ENCODE measurements at regions not wholly inside any gene's neighbourhood (a gene's known extent, or its start where the extent isn't known, plus 50 kb on each side); places are given as distances from the start of the nearest gene placed in this dataset.

DNA sequence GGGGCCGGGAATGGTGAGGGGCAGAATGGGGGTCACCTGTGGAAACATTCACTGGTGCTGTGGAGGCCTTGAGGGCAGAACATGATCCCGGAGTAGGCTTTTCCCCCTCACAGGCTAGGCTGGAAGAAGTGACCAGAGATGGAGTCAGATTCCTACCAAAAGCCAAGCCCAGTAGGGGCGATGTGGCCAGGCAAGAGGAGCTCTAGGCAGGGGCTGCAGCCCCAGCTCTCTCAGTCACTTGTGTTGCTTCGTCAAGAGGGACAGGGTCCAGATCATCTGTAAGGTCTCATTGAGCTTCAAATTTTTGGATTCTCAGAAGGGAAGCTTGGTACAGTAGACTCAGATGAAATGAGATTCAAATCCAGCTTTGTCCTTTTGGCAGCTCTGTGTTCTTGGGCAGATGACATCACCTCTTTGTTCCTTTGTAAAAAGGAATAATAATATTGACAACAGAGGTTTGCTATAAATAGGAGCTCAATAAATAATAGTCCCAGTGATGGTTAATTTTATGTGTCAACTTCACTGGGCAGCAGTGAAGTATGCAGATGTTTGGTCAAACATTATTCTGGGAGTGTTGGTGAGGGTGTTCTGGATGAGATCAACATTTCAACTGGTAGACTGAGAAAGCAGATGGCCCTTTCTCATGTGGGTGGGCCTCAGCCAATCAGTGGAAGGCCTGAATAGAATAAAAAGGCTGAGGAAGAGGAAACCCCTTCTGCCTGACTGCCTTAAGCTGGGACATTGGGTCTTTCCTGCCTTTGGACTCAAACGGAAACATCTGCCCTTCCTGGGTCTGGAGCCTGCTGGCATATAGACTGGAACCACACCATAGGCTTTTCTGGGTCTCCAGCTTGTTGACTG, 324.7 kb upstream of the USP24 start:
- ChIA-PET POLR2A (no interaction called here), CTCF (no interaction called here)
- 0 out of 6 replicates have a peak overlapping the region, but pooled peaks of 1 of the 2 experiments have one; percentile 10 for H3K27ac ChIP-seq
- H3K4me1 ChIP-seq: 0 out of 3 replicates have a peak, but pooled peaks cover 1% of the 10 kb centered on the region
- ATAC-seq (no peak), FAIRE-seq (no peak), DNase-seq (ENCODE audit: low read depth in 1 of 2, low spot score in 1 of 2) (no peak)
- WGBS (ENCODE audit: missing lambda C conversion rate): 76% methylated on average over 5 of the region's 5 CpGs
- H3K4me3 ChIP-seq: no peak overlapping the region
- no peak overlapping the region for H3K4me2 ChIP-seq
- TF ChIP-seq NR3C1 (IDR thresholded peaks at IDR 0.05) (no peak), POLR2A (IDR thresholded peaks at IDR 0.05; ENCODE audit: low read length) (no peak), MAZ (IDR thresholded peaks at IDR 0.05; ENCODE audit: borderline replicate concordance, low read depth, low read length) (no peak), FOSB (CRISPR knock-in tag; IDR thresholded peaks at IDR 0.05) (no peak), CHD4 (IDR thresholded peaks at IDR 0.05; ENCODE audit: borderline replicate concordance) (no peak), TP53 (CRISPR knock-in tag; IDR thresholded peaks at IDR 0.05) (no peak), ZSCAN20 (CRISPR knock-in tag; IDR thresholded peaks at IDR 0.05) (no peak), EHMT2 (IDR thresholded peaks at IDR 0.05; ENCODE audit: low read depth) (no peak), HEYL (CRISPR knock-in tag; IDR thresholded peaks at IDR 0.05) (no peak), JUN (IDR thresholded peaks at IDR 0.05) (no peak), RARB (CRISPR knock-in tag; IDR thresholded peaks at IDR 0.05) (no peak), ESRRA (IDR thresholded peaks at IDR 0.05; ENCODE audit: borderline replicate concordance, low read length) (no peak)
- TF ChIP-seq, protein P1, sequence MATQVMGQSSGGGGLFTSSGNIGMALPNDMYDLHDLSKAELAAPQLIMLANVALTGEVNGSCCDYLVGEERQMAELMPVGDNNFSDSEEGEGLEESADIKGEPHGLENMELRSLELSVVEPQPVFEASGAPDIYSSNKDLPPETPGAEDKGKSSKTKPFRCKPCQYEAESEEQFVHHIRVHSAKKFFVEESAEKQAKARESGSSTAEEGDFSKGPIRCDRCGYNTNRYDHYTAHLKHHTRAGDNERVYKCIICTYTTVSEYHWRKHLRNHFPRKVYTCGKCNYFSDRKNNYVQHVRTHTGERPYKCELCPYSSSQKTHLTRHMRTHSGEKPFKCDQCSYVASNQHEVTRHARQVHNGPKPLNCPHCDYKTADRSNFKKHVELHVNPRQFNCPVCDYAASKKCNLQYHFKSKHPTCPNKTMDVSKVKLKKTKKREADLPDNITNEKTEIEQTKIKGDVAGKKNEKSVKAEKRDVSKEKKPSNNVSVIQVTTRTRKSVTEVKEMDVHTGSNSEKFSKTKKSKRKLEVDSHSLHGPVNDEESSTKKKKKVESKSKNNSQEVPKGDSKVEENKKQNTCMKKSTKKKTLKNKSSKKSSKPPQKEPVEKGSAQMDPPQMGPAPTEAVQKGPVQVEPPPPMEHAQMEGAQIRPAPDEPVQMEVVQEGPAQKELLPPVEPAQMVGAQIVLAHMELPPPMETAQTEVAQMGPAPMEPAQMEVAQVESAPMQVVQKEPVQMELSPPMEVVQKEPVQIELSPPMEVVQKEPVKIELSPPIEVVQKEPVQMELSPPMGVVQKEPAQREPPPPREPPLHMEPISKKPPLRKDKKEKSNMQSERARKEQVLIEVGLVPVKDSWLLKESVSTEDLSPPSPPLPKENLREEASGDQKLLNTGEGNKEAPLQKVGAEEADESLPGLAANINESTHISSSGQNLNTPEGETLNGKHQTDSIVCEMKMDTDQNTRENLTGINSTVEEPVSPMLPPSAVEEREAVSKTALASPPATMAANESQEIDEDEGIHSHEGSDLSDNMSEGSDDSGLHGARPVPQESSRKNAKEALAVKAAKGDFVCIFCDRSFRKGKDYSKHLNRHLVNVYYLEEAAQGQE (IDR thresholded peaks at IDR 0.05): no peak
- TF ChIP-seq, protein P2, sequence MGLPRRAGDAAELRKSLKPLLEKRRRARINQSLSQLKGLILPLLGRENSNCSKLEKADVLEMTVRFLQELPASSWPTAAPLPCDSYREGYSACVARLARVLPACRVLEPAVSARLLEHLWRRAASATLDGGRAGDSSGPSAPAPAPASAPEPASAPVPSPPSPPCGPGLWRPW (IDR thresholded peaks at IDR 0.05): no peak
- TF ChIP-seq, protein P3, sequence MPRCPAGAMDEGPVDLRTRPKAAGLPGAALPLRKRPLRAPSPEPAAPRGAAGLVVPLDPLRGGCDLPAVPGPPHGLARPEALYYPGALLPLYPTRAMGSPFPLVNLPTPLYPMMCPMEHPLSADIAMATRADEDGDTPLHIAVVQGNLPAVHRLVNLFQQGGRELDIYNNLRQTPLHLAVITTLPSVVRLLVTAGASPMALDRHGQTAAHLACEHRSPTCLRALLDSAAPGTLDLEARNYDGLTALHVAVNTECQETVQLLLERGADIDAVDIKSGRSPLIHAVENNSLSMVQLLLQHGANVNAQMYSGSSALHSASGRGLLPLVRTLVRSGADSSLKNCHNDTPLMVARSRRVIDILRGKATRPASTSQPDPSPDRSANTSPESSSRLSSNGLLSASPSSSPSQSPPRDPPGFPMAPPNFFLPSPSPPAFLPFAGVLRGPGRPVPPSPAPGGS (IDR thresholded peaks at IDR 0.05): no peak
- TF ChIP-seq, protein P4, sequence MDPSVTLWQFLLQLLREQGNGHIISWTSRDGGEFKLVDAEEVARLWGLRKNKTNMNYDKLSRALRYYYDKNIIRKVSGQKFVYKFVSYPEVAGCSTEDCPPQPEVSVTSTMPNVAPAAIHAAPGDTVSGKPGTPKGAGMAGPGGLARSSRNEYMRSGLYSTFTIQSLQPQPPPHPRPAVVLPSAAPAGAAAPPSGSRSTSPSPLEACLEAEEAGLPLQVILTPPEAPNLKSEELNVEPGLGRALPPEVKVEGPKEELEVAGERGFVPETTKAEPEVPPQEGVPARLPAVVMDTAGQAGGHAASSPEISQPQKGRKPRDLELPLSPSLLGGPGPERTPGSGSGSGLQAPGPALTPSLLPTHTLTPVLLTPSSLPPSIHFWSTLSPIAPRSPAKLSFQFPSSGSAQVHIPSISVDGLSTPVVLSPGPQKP (IDR thresholded peaks at IDR 0.05; ENCODE audit: low read depth, low read length): no peak
- TF ChIP-seq, protein P5, sequence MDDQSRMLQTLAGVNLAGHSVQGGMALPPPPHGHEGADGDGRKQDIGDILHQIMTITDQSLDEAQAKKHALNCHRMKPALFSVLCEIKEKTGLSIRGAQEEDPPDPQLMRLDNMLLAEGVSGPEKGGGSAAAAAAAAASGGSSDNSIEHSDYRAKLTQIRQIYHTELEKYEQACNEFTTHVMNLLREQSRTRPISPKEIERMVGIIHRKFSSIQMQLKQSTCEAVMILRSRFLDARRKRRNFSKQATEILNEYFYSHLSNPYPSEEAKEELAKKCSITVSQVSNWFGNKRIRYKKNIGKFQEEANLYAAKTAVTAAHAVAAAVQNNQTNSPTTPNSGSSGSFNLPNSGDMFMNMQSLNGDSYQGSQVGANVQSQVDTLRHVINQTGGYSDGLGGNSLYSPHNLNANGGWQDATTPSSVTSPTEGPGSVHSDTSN (IDR thresholded peaks at IDR 0.05): no peak
- TF ChIP-seq, protein P6, sequence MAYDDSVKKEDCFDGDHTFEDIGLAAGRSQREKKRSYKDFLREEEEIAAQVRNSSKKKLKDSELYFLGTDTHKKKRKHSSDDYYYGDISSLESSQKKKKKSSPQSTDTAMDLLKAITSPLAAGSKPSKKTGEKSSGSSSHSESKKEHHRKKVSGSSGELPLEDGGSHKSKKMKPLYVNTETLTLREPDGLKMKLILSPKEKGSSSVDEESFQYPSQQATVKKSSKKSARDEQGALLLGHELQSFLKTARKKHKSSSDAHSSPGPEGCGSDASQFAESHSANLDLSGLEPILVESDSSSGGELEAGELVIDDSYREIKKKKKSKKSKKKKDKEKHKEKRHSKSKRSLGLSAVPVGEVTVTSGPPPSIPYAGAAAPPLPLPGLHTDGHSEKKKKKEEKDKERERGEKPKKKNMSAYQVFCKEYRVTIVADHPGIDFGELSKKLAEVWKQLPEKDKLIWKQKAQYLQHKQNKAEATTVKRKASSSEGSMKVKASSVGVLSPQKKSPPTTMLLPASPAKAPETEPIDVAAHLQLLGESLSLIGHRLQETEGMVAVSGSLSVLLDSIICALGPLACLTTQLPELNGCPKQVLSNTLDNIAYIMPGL (CRISPR knock-in tag; IDR thresholded peaks at IDR 0.05; ENCODE audit: borderline replicate concordance): no peak
- H3K9me3 ChIP-seq: no peaks in the 10 kb centered on the region
